ENCODE measurements at regions not wholly inside any gene's neighbourhood (a gene's known extent, or its start where the extent isn't known, plus 50 kb on each side); places are given as distances from the start of the nearest gene placed in this dataset.

DNA sequence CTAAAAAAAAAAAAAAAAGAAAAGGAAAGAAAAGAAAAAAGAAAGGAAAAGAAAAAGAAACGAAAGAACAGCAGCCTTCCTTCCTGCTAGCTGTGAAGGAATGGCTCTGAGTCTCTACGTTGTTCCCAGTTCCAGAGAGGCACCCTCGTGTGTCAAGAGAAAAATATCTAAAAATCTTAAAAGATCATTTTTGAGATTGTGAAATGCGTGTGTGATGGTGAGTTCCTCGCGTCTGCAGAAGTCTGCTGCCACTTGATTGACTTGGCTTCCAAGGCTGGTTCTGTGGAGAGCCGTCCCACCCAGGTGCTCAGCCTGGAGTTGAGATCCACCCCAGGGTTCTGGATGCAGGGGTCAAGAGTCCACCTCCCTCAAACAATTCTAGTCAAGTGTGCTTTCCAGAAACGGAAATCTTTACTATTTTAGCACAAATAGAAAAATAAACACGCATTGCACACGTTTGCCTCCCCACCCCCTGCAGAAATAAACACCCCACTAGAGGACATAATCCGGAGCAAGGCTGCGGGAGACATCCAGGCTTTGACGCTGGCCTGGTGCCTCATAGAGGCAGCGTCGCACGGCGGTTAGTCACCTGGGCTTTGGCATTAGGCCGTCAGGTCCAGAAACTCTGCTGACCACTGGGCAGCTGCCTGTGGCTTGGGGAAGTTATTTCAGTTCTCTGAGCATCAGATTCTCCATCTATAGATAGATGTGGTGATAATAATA, 265.4 kb downstream of the FAM43A start:
- TF ChIP-seq, protein P1, sequence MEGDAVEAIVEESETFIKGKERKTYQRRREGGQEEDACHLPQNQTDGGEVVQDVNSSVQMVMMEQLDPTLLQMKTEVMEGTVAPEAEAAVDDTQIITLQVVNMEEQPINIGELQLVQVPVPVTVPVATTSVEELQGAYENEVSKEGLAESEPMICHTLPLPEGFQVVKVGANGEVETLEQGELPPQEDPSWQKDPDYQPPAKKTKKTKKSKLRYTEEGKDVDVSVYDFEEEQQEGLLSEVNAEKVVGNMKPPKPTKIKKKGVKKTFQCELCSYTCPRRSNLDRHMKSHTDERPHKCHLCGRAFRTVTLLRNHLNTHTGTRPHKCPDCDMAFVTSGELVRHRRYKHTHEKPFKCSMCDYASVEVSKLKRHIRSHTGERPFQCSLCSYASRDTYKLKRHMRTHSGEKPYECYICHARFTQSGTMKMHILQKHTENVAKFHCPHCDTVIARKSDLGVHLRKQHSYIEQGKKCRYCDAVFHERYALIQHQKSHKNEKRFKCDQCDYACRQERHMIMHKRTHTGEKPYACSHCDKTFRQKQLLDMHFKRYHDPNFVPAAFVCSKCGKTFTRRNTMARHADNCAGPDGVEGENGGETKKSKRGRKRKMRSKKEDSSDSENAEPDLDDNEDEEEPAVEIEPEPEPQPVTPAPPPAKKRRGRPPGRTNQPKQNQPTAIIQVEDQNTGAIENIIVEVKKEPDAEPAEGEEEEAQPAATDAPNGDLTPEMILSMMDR (IDR thresholded peaks at IDR 0.05; ENCODE audit: insufficient read depth, low read length, poor library complexity, severe bottlenecking) = no peak
- no peak for TF ChIP-seq EZH2phosphoT487 (conservative IDR thresholded peaks at IDR 0.05; ENCODE audit: low read length)

Data from SU-DHL-6 (cell line).